GM20000 (cell line): ENCODE measurements at regions not wholly inside any gene's neighbourhood (a gene's known extent, or its start where the extent isn't known, plus 50 kb on each side); places are given as distances from the start of the nearest gene placed in this dataset.

Source experiments
- DNase-seq: peaks from one replicate; pipeline ENCODE4 v3.0.0; 2012; ENCODE audit warnings: low spot score
- TF ChIP-seq, protein P1 (sequence below): IDR thresholded peaks from 2 replicates; pipeline ENCODE4 v1.5.1; 2012; ENCODE audit warnings: mild to moderate bottlenecking, control low read depth; ENCODE audit errors: extremely low read depth, missing control alignments

DNA sequence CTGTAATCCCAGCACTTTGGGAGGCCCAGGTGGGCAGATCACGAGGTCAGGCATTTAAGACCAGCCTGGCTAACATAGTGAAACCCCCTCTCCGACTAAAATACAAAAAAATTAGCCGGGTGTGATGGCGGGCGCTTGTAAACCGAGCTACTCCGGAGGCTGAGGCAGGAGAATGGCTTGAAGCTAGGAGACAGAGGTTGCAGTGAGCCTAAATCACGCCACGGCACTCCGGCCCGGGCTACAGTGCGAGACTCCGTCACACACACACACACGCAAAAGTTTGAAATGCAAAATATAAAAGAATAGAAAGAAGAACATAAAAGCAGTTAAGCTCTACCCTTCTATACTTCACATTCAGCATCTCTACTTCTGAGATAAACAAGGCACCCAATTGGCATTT is 1165.9 kb upstream of the CNTN5 start:
- TF ChIP-seq, protein P1, sequence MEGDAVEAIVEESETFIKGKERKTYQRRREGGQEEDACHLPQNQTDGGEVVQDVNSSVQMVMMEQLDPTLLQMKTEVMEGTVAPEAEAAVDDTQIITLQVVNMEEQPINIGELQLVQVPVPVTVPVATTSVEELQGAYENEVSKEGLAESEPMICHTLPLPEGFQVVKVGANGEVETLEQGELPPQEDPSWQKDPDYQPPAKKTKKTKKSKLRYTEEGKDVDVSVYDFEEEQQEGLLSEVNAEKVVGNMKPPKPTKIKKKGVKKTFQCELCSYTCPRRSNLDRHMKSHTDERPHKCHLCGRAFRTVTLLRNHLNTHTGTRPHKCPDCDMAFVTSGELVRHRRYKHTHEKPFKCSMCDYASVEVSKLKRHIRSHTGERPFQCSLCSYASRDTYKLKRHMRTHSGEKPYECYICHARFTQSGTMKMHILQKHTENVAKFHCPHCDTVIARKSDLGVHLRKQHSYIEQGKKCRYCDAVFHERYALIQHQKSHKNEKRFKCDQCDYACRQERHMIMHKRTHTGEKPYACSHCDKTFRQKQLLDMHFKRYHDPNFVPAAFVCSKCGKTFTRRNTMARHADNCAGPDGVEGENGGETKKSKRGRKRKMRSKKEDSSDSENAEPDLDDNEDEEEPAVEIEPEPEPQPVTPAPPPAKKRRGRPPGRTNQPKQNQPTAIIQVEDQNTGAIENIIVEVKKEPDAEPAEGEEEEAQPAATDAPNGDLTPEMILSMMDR, result no peak
- DNase-seq, result no peak

DNA sequence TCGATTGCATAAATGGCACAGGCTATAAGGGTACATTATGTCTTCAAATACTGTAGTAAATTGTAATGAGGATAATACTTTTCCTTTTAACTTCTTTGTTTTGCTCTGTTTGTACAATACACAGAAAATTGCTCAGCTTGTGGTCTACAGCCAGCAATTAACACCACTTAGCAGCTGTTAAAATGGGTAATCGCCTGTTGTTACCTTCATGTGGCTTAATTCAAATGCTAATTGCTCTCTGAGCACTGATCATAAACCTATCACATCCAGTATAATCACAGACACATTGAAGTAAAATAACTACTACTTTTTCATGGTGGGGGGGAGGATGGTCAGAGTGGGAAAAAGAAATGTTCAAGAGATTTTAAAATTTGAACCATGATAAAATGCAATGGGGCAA is 1164.1 kb upstream of the CNTN5 start:
- DNase-seq, result no peak
- TF ChIP-seq, protein P1, result no peak

DNA sequence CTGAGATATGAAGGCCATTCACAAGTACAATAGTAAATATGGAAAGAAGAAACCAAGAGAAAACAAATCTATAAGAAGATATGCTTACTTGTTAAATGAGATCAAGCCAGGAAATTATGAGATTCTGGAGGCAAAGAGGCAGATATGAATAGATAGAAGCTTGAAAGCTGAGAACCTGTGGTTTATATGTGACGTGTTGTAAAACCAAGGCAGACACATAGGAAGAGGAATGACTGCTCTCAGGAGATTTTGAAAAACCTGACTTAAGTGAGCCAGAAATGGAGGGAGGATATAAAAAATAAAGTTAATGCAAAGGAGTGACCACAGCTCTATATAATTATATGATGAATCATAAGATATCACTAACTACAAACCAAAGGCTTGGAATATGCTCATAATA is 1160.5 kb upstream of the CNTN5 start:
- no peak for DNase-seq

DNA sequence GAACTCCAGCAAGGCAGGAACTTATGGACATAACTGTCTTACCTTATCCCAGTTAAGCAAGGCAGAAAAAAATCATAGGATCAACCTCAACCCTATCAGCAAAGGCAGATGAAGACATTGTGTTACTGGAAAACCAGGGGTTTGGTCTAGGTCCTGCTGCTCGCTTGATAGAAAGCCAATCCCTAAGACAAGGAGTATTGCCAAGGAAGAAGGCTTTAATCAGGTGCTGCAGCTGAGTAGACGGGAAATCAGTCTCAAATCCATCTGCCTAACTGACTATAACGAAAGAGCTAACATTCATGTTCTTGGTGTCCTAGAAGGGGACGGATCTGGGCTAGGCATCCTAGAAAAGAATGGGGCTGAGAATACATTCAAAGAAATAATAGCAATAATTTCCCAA is 1158.7 kb upstream of the CNTN5 start:
- no peak for DNase-seq
- TF ChIP-seq, protein P1, result no peak

More for the DNA sequence above, 1160.5 kb upstream of the CNTN5 start:
- TF ChIP-seq, protein P1, result no peak

DNA sequence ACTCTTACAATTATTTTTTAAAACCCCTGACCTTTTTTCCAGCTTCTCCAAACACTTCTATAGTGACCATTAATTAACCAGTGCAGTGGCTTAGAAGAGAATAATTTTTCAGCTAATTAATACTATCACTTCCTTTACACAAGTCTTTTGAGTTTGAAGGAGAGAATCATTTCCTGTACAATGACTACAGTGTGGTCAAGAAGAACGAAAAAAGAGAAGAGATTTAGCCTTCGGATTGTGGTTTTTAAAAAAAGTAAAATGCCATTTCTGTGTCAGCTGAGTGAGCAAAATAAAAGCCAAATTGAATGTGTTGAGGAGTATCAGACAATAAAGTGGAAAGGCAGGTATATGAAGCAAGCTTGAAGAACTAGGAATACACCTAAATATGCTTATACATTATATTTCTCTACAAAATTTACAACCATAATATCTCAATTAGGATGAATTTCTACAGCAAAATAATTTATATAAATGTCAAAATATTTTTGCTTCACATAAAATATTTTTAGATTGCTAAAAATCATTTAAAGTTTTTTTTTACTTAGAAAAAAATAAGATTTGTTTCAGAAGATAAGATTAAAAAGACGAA is 1155.2 kb upstream of the CNTN5 start:
- no peak for DNase-seq
- TF ChIP-seq, protein P1, result no peak

DNA sequence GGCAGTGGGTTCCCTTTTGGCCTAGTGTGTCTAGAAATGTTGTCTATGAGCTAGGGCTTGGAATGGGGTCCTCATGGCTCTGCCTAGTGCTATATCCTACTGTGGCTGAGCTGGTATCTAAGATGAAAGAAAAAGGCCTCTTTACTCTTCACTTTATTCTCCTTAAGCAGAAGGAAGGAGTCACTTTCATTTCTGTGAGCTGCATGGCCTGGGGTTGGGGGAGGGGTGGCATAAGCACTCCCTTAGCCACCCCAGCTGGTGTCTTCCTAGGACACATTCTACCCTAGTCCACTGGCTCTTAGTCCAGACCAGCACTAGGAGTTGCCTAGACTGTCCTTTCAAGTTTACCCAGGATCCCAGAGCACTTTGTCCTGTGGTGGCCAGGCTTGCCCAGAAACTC is 1148.9 kb upstream of the CNTN5 start:
- no peak for DNase-seq
- TF ChIP-seq, protein P1, result no peak

DNA sequence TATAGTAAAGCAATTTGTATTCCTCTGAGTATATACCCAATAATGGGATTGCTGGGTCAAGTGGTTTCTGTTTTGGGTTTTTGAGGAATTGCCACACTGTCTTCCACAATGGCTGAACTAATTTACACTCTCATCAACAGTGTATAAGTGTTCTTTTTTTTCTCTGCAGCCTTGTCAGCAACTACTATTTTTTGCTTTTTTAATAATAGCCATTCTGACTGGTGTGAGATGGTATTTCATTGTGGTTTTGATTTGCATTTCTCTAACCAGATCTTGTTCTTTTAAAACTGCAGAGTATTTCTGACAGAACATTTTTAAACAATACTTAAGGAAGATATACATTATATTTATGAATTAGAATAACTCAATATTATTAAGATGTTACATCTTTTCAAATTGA is 1140.5 kb upstream of the CNTN5 start:
- DNase-seq, result no peak
- TF ChIP-seq, protein P1, result no peak
